H9 (cell line): ENCODE measurements at regions not wholly inside any gene's neighbourhood (a gene's known extent, or its start where the extent isn't known, plus 50 kb on each side); places are given as distances from the start of the nearest gene placed in this dataset.

Experiments
- DNase-seq: peaks from one replicate; pipeline ENCODE4 v3.0.0-alpha.2; 2017
- H2AFZ ChIP-seq: one replicate; pipeline ENCODE4 v1.6.1; 2013; ENCODE audit warnings: mild to moderate bottlenecking, low read length, control low read depth, moderate library complexity
- H2AK5ac ChIP-seq: 2 replicates; pipeline ENCODE4 v1.6.1; 2013; ENCODE audit warnings: low read length, control low read depth, mixed read lengths; ENCODE audit not compliant: insufficient read length
- H2BK120ac ChIP-seq: one replicate; pipeline ENCODE4 v1.6.1; 2013; ENCODE audit warnings: low read depth, mild to moderate bottlenecking, low read length, control low read depth, inconsistent platforms; ENCODE audit not compliant: poor library complexity, severe bottlenecking
- H2BK12ac ChIP-seq: 2 replicates; pipeline ENCODE4 v1.6.1; 2013; ENCODE audit warnings: low read length, control low read depth, mixed read lengths, low read depth; ENCODE audit not compliant: insufficient read length
- H2BK15ac ChIP-seq: 2 replicates; pipeline ENCODE4 v1.6.1; 2013; ENCODE audit warnings: low read depth, low read length, control low read depth
- H2BK20ac ChIP-seq: one replicate; pipeline ENCODE4 v1.6.1; 2013; ENCODE audit warnings: low read depth, mild to moderate bottlenecking, low read length, control low read depth, inconsistent platforms; ENCODE audit not compliant: poor library complexity, severe bottlenecking
- H2BK5ac ChIP-seq: 2 replicates; pipeline ENCODE4 v1.6.1; 2013; ENCODE audit warnings: low read length, control low read depth, mixed read lengths; ENCODE audit not compliant: insufficient read length
- H3K14ac ChIP-seq: 2 replicates; pipeline ENCODE4 v1.6.1; 2013; ENCODE audit warnings: low read length, control low read depth; ENCODE audit not compliant: insufficient read depth
- H3K18ac ChIP-seq: 2 replicates; pipeline ENCODE4 v1.6.1; 2013; ENCODE audit warnings: low read depth, mild to moderate bottlenecking, mixed read lengths, low read length, control low read depth; ENCODE audit not compliant: insufficient read length
- H3K23ac ChIP-seq: 2 replicates; pipeline ENCODE4 v1.6.1; 2013; ENCODE audit warnings: low read length, control low read depth, mixed read lengths, low read depth; ENCODE audit not compliant: insufficient read length
- H3K23me2 ChIP-seq: 2 replicates; pipeline ENCODE4 v1.6.1; 2013; ENCODE audit warnings: low read depth, mild to moderate bottlenecking, mixed read lengths, low read length, control low read depth; ENCODE audit not compliant: insufficient read length, poor library complexity, severe bottlenecking
- H3K27ac ChIP-seq: 2 replicates; pipeline ENCODE4 v1.5.1; 2013; ENCODE audit warnings: low read length, control low read depth, mixed read lengths, low read depth; ENCODE audit not compliant: insufficient read length
- H3K27me3 ChIP-seq: 2 replicates; pipeline ENCODE4 v1.6.1; 2013; ENCODE audit warnings: low read length, control low read depth, inconsistent platforms; ENCODE audit not compliant: insufficient read depth
- H3K4ac ChIP-seq: 2 replicates; pipeline ENCODE4 v1.6.1; 2013; ENCODE audit warnings: low read depth, mild to moderate bottlenecking, control low read depth, inconsistent platforms, low read length, moderate library complexity
- H3K4me1 ChIP-seq: 2 replicates; pipeline ENCODE4 v1.6.1; 2013; ENCODE audit warnings: low read length, control low read depth, inconsistent platforms; ENCODE audit not compliant: insufficient read depth
- H3K4me2 ChIP-seq: 2 replicates; pipeline ENCODE4 v1.6.1; 2013; ENCODE audit warnings: low read length, control low read depth, mixed read lengths; ENCODE audit not compliant: insufficient read length, insufficient read depth
- H3K56ac ChIP-seq: 2 replicates; pipeline ENCODE4 v1.6.1; 2013; ENCODE audit warnings: low read depth, mild to moderate bottlenecking, mixed read lengths, low read length, control low read depth; ENCODE audit not compliant: insufficient read length
- H3K79me1 ChIP-seq: 2 replicates; pipeline ENCODE4 v1.6.1; 2013; ENCODE audit warnings: low read depth, mild to moderate bottlenecking, moderate library complexity, low read length, control low read depth, inconsistent platforms; ENCODE audit not compliant: insufficient read depth, poor library complexity, severe bottlenecking
- H3K79me2 ChIP-seq: 2 replicates; pipeline ENCODE4 v1.6.1; 2013; ENCODE audit warnings: low read length, control low read depth, inconsistent platforms; ENCODE audit not compliant: insufficient read depth
- H3K9ac ChIP-seq: 2 replicates; pipeline ENCODE4 v1.6.1; 2013; ENCODE audit warnings: low read length, control low read depth, mixed read lengths; ENCODE audit not compliant: insufficient read length; ENCODE audit errors: extremely low read depth
- H3K9me3 ChIP-seq: one replicate; pipeline ENCODE4 v1.6.1; 2013; ENCODE audit warnings: low read depth, low read length, inconsistent platforms; ENCODE audit not compliant: control insufficient read depth
- H3T11ph ChIP-seq: one replicate; pipeline ENCODE4 v1.6.1; 2013; ENCODE audit warnings: mild to moderate bottlenecking, low read length, control low read depth, inconsistent platforms
- H4K20me1 ChIP-seq: one replicate; pipeline ENCODE4 v1.6.1; 2013; ENCODE audit not compliant: control insufficient read depth, insufficient read length, insufficient read depth
- H4K5ac ChIP-seq: 2 replicates; pipeline ENCODE4 v1.6.1; 2013; ENCODE audit warnings: low read depth, mild to moderate bottlenecking, mixed read lengths, low read length, control low read depth; ENCODE audit not compliant: insufficient read length
- H4K8ac ChIP-seq: replicated peaks from 2 replicates; pipeline ENCODE4 v1.6.1; 2013; ENCODE audit warnings: low read length, control low read depth, mixed read lengths, low read depth; ENCODE audit not compliant: insufficient read length
- H4K91ac ChIP-seq: 2 replicates; pipeline ENCODE4 v1.6.1; 2013; ENCODE audit warnings: low read depth, mild to moderate bottlenecking, moderate library complexity, mixed read lengths, low read length, control low read depth; ENCODE audit not compliant: insufficient read length
- H3K27ac Mint-ChIP-seq, 3 experiments: 2 replicates in 2 of 3; 3 replicates in 1 of 3; pipeline ENCODE4 v1.8.0; 2020 to 2021; ENCODE audit warnings: mixed read lengths in 3 of 3, mild to moderate bottlenecking in 1 of 3, moderate library complexity in 1 of 3
- H3K27me3 Mint-ChIP-seq: 2 replicates; pipeline ENCODE4 v1.8.0; 2021; ENCODE audit warnings: low read depth, mild to moderate bottlenecking, moderate library complexity, mixed read lengths
- H3K36me3 Mint-ChIP-seq, 3 experiments: 2 replicates in 2 of 3; 3 replicates in 1 of 3; pipeline ENCODE4 v1.8.0; 2020 to 2021; ENCODE audit warnings: low read depth in 3 of 3, mixed read lengths in 3 of 3; ENCODE audit not compliant: insufficient read depth in 1 of 3
- H3K4me1 Mint-ChIP-seq, 2 experiments: 2 replicates each; pipeline ENCODE4 v1.8.0; 2020; ENCODE audit warnings: mixed read lengths in 2 of 2
- H3K4me3 Mint-ChIP-seq, 2 experiments: 2 replicates in 1 of 2; 3 replicates in 1 of 2; pipeline ENCODE4 v1.8.0; 2020 to 2021; ENCODE audit warnings: mild to moderate bottlenecking in 2 of 2, mixed read lengths in 2 of 2, moderate library complexity in 1 of 2
- H3K9me3 Mint-ChIP-seq, 2 experiments: 2 replicates in 1 of 2; 3 replicates in 1 of 2; pipeline ENCODE4 v1.8.0; 2020; ENCODE audit warnings: mild to moderate bottlenecking in 2 of 2, mixed read lengths in 2 of 2, moderate library complexity in 1 of 2
- CTCF ChIP-seq: fragments of 200-600 bp; sonication (generic); conservative IDR thresholded peaks from 3 replicates; pipeline ENCODE4 v1.8.0; 2021; ENCODE audit warnings: antibody characterized with exemption, mild to moderate bottlenecking
- WGBS: extraction: QIAGEN DNeasy Blood & Tissue Kit; methylation state at CpG from one replicate; pipeline ENCODE4 v1.1.7; 2013; ENCODE audit warnings: missing lambda C conversion rate, low lambda C conversion rate, mixed read lengths; ENCODE audit not compliant: insufficient read length; ENCODE audit errors: extremely low coverage; 5-methylcytosine and 5-hydroxymethylcytosine counted together

GRCh38 chr16:86298758-86299134 is 211.6 kb upstream of the FOXF1 start:
- Histone ChIP-seq H3K14ac (no peak overlapping the region), H2BK5ac (no peak overlapping the region), H2AFZ (no peak overlapping the region), H3K27ac (no peak overlapping the region), H2BK12ac (no peak overlapping the region), H2AK5ac (no peak overlapping the region), H3K18ac (no peak overlapping the region), H4K8ac (no peak overlapping the region), H3K56ac (no peak overlapping the region), H3K23me2 (no peaks in the 10 kb centered on the region), H4K5ac (no peak overlapping the region), H2BK15ac (no peak overlapping the region), H3K23ac (no peak overlapping the region), H3K9ac (no peak overlapping the region), H2BK20ac (no peak overlapping the region), H4K91ac (no peak overlapping the region), H3K4me2 (no peak overlapping the region), H4K20me1 (no peaks in the 10 kb centered on the region), H2BK120ac (no peak overlapping the region), H3K27me3 (no peaks in the 10 kb centered on the region), H3K79me1 (no peaks in the 10 kb centered on the region), H3K79me2 (no peaks in the 10 kb centered on the region), H3T11ph (no peak overlapping the region), H3K4me1 (peaks cover 7% of the 10 kb centered on the region; the same call in 1 of the 2 replicates), H3K9me3 (no peaks in the 10 kb centered on the region), H3K4ac (no peak overlapping the region)
- no CpG with 5 or more reads among the region's 7 CpGs for WGBS
- Mint-ChIP-seq H3K27ac (no peak overlapping the region), H3K27me3 (peaks cover 53% of the 10 kb centered on the region), H3K9me3 (no peaks in the 10 kb centered on the region; a peak in 1 of 5 replicates), H3K36me3 (no peaks in the 10 kb centered on the region), H3K4me3 (no peak overlapping the region), H3K4me1 (peaks cover 32 to 36% of the 10 kb centered on the region in 2 experiments)
- no peak for TF ChIP-seq CTCF
- no peak for DNase-seq
